Upper lobe of left lung (tissue), 4 donors: ENCODE measurements at regions not wholly inside any gene's neighbourhood (a gene's known extent, or its start where the extent isn't known, plus 50 kb on each side); places are given as distances from the start of the nearest gene placed in this dataset.

Source experiments
- POLR2A ChIP-seq, 4 donors: fragments of 450-650 bp; IDR thresholded peaks; one replicate each; pipeline ENCODE4 v1.5.1; 2016 to 2017; ENCODE audit warnings: antibody characterized with exemption in 4 of 4, mild to moderate bottlenecking in 2 of 4
- POLR2AphosphoS5 ChIP-seq, 2 donors: sonication (generic); formaldehyde crosslinking; IDR thresholded peaks; one replicate each; pipeline ENCODE4 v1.5.1; 2017; ENCODE audit warnings: antibody characterized with exemption in 2 of 2
- TF ChIP-seq, protein P1 (sequence below), 6 experiments: fragments of 450-650 bp in 4 of 6; fragments of 200-600 bp in 2 of 6; sonication (generic) in 2 of 6; IDR thresholded peaks; one replicate each; pipeline ENCODE4 v1.5.1; 2016 to 2019; ENCODE audit warnings: antibody characterized with exemption in 6 of 6

DNA sequence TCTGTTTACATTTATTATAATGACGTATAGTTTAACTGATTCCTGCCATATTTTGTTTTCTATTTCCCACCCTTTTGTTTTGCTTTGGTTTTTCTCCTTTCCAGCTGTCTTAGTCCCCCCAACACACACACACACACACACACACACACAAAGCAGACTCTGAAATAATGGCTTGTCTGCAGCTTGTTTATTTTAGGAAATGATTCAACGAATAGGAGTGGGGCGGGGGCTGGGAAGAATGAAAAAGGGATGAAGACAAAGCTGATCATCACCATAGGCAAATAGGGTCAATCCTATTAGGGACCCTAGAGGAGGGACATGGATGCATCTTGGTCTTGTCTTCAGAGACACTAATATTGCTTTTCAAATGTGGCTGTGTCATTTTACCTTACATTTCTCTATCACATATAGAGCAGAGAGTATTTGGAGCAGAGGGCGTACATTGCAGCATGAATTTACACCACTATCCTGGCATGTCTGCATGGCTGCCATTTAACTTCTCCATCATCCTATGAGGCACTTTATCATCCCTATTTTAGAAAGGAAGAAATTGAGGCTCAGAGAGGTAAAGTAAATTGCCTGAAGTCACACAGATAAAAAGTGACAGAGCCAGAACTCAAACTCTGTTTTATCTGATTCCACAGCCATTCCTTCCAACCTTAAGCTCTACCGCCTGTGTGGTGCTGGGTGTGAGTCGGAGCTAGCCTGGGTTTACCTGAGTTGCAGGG, 147.2 kb upstream of the TPM1 start:
- TF ChIP-seq POLR2A (IDR thresholded peaks at IDR 0.05) (no peak), POLR2AphosphoS5 (IDR thresholded peaks at IDR 0.05) (no peak)
- TF ChIP-seq, protein P1, sequence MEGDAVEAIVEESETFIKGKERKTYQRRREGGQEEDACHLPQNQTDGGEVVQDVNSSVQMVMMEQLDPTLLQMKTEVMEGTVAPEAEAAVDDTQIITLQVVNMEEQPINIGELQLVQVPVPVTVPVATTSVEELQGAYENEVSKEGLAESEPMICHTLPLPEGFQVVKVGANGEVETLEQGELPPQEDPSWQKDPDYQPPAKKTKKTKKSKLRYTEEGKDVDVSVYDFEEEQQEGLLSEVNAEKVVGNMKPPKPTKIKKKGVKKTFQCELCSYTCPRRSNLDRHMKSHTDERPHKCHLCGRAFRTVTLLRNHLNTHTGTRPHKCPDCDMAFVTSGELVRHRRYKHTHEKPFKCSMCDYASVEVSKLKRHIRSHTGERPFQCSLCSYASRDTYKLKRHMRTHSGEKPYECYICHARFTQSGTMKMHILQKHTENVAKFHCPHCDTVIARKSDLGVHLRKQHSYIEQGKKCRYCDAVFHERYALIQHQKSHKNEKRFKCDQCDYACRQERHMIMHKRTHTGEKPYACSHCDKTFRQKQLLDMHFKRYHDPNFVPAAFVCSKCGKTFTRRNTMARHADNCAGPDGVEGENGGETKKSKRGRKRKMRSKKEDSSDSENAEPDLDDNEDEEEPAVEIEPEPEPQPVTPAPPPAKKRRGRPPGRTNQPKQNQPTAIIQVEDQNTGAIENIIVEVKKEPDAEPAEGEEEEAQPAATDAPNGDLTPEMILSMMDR (IDR thresholded peaks at IDR 0.05): no peak
